Activated CD8-positive, alpha-beta memory T cell treated with anti-CD3 and anti-CD28 coated beads, Interleukin-2, amount 50 U/mL, for 24 hours (primary cell): ENCODE measurements at regions not wholly inside any gene's neighbourhood (a gene's known extent, or its start where the extent isn't known, plus 50 kb on each side); places are given as distances from the start of the nearest gene placed in this dataset.
"Not testable (repeated sequence)": the region's sequence is repeated elsewhere in the genome, so short reads cannot be mapped to it uniquely, and the experiment has no call there.

ENCODE experiments used
- DNase-seq: peaks from one replicate; pipeline ENCODE4 v3.0.0-alpha.2; 2020; ENCODE audit errors: extremely low read depth

GRCh38 chr12:11978726-11979384, 91.9 kb upstream of the BCL2L14 start:
- no peak for DNase-seq

- no peak for DNase-seq
These were observed 90.6 kb upstream of the BCL2L14 start for GRCh38 chr12:11980115-11980514.

- peak; percentile 13 for DNase-seq
These were observed 89.5 kb upstream of the BCL2L14 start for GRCh38 chr12:11981121-11981733.

- no peak for DNase-seq
These were observed 86.3 kb upstream of the BCL2L14 start for GRCh38 chr12:11984417-11984816.

GRCh38 chr12:11986165-11986564, 84.6 kb upstream of the BCL2L14 start:
- DNase-seq: no peak

GRCh38 chr12:11987901-11988300, 82.8 kb upstream of the BCL2L14 start:
- no peak for DNase-seq

- DNase-seq: no peak
These were observed 79.1 kb upstream of the BCL2L14 start for GRCh38 chr12:11991604-11992003.

GRCh38 chr12:11992515-11992914, 78.2 kb upstream of the BCL2L14 start:
- no peak for DNase-seq

- DNase-seq: not testable (repeated sequence)
These were observed 72.3 kb upstream of the BCL2L14 start for GRCh38 chr12:11998307-11998943.

- no peak for DNase-seq
These were observed 71.8 kb upstream of the BCL2L14 start for GRCh38 chr12:11998944-11999315.

GRCh38 chr12:12003609-12004008, 67.1 kb upstream of the BCL2L14 start:
- no peak for DNase-seq

- no peak for DNase-seq
These were observed 66.2 kb upstream of the BCL2L14 start for GRCh38 chr12:12004524-12004923.

- peak; percentile 70 for DNase-seq
These were observed 63.6 kb upstream of the BCL2L14 start for GRCh38 chr12:12007001-12007712.

GRCh38 chr12:12007713-12008231, 63.0 kb upstream of the BCL2L14 start:
- DNase-seq: no peak

- no peak for DNase-seq
These were observed 62.4 kb upstream of the BCL2L14 start for GRCh38 chr12:12008232-12008850.

GRCh38 chr12:12008931-12009611, 61.7 kb upstream of the BCL2L14 start:
- DNase-seq: no peak

- DNase-seq: not testable (repeated sequence)
These were observed 60.9 kb upstream of the BCL2L14 start for GRCh38 chr12:12009749-12010276.

- peak; percentile 46 for DNase-seq
These were observed 60.3 kb upstream of the BCL2L14 start for GRCh38 chr12:12010277-12011039.

- DNase-seq: no peak
These were observed 58.9 kb upstream of the BCL2L14 start for GRCh38 chr12:12011880-12012260.

- DNase-seq: no peak
These were observed 55.6 kb upstream of the BCL2L14 start for GRCh38 chr12:12015073-12015685.
